Thoracic aorta (tissue), 2 donors: ENCODE measurements at regions not wholly inside any gene's neighbourhood (a gene's known extent, or its start where the extent isn't known, plus 50 kb on each side); places are given as distances from the start of the nearest gene placed in this dataset.

Experiments
- ATAC-seq: fragments of 150-250 bp; one replicate; pipeline ENCODE4 v1.8.0; 2017; ENCODE audit warnings: low read depth; ENCODE audit not compliant: insufficient number of reproducible peaks, low FRiP score
- DNase-seq: peaks from one replicate; pipeline ENCODE4 v3.0.0-alpha.2; 2020; ENCODE audit warnings: low spot score
- H3K27ac ChIP-seq, 2 donors: fragments of 200-600 bp; sonication (generic); 1 replicate in 1 of 2; 2 replicates in 1 of 2; pipeline ENCODE4 v1.5.1; 2016; ENCODE audit warnings: mild to moderate bottlenecking in 2 of 2, moderate library complexity in 2 of 2
- H3K27me3 ChIP-seq: fragments of 200-600 bp; sonication (generic); replicated peaks from 2 replicates; pipeline ENCODE4 v1.6.0; 2016; ENCODE audit warnings: mild to moderate bottlenecking; ENCODE audit not compliant: insufficient read depth
- H3K36me3 ChIP-seq: fragments of 200-600 bp; sonication (generic); one replicate; pipeline ENCODE4 v1.5.1; 2016
- H3K4me1 ChIP-seq, 2 donors: fragments of 200-600 bp; sonication (generic); 1 replicate in 1 of 2; 2 replicates in 1 of 2; pipeline versions ENCODE4 v1.5.1 to v1.6.0; 2016; ENCODE audit warnings: low read depth in 2 of 2, mild to moderate bottlenecking in 1 of 2; ENCODE audit not compliant: control insufficient read depth in 1 of 2
- H3K4me3 ChIP-seq: fragments of 200-600 bp; sonication (generic); 2 replicates; pipeline ENCODE4 v1.5.1; 2016; ENCODE audit warnings: mild to moderate bottlenecking
- H3K9me3 ChIP-seq: fragments of 200-600 bp; sonication (generic); 2 replicates; pipeline ENCODE4 v1.5.1; 2016
- TF ChIP-seq, protein P1 (sequence below): fragments of 200-600 bp; sonication (generic); IDR thresholded peaks from one replicate; pipeline ENCODE4 v1.5.1; 2019; ENCODE audit warnings: antibody characterized with exemption

DNA sequence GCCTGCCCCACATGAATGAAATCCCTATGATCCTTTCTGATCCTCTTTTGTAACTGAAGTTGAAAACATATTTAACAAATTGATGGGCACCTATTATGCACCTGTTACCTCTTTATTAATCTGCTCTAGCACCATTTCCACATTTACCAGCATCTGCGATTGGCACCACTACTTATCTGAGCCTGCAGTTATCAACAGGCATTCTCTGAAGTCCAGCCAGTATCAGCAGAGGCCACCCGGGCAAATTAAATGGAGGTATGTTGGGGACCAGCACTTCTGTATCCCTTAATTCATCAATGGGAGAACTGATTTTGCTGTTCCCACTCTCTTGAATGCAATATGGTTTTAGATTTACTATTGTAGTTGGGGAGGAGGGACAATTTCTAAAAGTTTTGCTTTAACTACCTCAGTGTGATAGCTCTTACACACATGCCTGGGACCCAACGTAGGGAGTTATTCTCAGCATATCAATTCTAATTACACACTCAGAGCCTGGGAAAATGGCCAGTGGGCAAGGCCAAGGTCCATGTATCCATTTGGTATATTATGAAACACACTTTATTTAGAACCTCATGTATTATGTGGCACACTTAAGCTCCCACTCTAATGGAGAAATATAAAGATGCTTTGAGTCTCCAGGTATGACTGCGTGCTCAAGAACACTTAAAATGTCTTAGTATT, 1927.1 kb upstream of the PCDH7 start:
- H3K4me3 ChIP-seq, result no peak overlapping the region
- no peak for ATAC-seq
- H3K36me3 ChIP-seq, result no peaks in the 10 kb centered on the region
- no peaks in the 10 kb centered on the region for H3K27me3 ChIP-seq
- H3K9me3 ChIP-seq, result no peaks in the 10 kb centered on the region
- DNase-seq, result no peak
- TF ChIP-seq, protein P1, sequence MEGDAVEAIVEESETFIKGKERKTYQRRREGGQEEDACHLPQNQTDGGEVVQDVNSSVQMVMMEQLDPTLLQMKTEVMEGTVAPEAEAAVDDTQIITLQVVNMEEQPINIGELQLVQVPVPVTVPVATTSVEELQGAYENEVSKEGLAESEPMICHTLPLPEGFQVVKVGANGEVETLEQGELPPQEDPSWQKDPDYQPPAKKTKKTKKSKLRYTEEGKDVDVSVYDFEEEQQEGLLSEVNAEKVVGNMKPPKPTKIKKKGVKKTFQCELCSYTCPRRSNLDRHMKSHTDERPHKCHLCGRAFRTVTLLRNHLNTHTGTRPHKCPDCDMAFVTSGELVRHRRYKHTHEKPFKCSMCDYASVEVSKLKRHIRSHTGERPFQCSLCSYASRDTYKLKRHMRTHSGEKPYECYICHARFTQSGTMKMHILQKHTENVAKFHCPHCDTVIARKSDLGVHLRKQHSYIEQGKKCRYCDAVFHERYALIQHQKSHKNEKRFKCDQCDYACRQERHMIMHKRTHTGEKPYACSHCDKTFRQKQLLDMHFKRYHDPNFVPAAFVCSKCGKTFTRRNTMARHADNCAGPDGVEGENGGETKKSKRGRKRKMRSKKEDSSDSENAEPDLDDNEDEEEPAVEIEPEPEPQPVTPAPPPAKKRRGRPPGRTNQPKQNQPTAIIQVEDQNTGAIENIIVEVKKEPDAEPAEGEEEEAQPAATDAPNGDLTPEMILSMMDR, result no peak
- H3K27ac ChIP-seq, result no peak overlapping the region
- no peaks in the 10 kb centered on the region for H3K4me1 ChIP-seq

DNA sequence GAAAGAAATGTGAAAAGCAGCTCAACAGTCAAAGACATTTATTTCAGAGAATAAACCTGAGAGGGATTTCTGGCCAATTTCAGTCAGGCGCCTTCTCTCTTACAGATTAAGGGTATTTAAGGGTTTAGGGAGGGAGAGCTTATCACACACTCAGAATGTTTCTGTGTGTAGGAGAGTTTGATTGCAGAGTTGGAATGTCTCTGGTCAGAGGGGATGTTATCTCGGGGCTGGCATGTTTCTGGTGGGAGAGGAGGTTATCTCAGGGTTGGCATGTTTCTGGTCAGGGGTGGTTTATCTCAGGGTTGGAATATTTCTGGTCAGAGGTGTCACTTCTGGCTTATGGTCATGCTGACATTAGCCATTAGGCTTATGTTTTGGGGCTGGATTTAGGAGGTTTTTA, 1920.5 kb upstream of the PCDH7 start:
- Histone ChIP-seq H3K27ac (no peak overlapping the region), H3K27me3 (no peaks in the 10 kb centered on the region), H3K4me3 (no peak overlapping the region), H3K4me1 (no peaks in the 10 kb centered on the region), H3K36me3 (no peaks in the 10 kb centered on the region), H3K9me3 (no peaks in the 10 kb centered on the region)
- ATAC-seq (no peak), DNase-seq (no peak)
- TF ChIP-seq, protein P1, result no peak

DNA sequence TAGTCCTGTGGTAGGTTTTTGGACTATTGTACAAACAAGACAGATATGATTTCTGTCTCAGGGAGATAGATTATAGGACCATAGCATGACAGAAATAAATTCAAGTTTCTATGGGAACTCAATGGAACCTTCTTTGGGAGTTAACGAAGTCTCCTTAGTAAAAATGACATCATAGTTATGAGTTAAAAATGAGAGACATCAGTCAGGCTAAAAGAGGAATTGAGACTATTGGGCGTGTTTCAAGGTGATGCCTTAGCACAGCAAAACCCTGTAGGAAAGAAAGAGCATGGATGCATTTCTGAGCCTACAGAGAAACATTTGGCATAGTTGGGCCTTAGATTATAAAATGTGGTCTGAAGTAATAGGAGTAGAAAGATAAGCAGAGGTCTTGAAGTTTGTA, 1909.1 kb upstream of the PCDH7 start:
- Histone ChIP-seq H3K27me3 (no peaks in the 10 kb centered on the region), H3K9me3 (no peaks in the 10 kb centered on the region), H3K27ac (no peak overlapping the region), H3K4me3 (no peak overlapping the region), H3K4me1 (no peaks in the 10 kb centered on the region), H3K36me3 (no peaks in the 10 kb centered on the region)
- ATAC-seq (no peak), DNase-seq (no peak)
- TF ChIP-seq, protein P1, result no peak

DNA sequence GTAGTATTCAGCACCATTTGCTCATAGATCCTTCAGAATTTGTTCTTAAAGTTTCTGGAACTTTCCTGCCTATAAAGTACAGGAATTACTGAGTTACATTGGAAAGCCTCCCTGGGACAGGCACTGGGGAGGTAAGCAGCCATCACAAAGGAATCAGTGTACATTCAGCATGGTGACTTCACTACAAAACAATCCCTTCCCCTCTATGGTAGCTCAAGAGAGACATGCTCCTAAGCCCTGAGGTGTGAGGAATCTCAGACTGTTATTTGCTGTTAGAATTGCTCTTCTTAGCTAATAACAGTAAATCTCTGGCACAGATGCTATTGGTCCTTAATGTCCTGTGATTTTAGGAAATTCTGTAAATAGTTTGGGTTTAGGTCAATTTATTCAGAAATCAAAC, 1898.0 kb upstream of the PCDH7 start:
- ATAC-seq (no peak), DNase-seq (no peak)
- H3K4me3 ChIP-seq, result no peak overlapping the region
- no peaks in the 10 kb centered on the region for H3K27me3 ChIP-seq
- H3K27ac ChIP-seq, result no peak overlapping the region
- H3K9me3 ChIP-seq, result no peaks in the 10 kb centered on the region
- TF ChIP-seq, protein P1, result no peak
- H3K36me3 ChIP-seq, result no peaks in the 10 kb centered on the region
- H3K4me1 ChIP-seq, result no peaks in the 10 kb centered on the region

DNA sequence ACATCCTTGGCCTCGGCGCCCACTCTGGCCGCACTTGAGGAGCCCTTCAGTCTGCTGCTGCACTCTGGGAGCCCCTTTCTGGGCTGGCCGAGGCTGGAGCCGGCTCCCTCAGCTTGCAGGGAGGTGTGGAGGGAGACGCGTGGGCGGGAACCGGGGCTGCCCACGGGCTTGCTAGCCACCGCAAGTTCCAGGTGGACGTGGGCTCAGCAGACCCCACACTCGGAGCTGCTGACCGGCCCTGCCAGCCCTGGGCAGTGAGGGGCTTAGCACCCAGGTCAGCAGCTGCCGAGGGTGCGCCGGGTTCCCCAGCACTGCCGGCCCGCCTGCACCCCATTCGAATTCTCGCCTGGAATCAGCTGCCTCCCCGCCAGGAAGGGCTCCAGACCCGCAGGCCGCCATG, 1892.3 kb upstream of the PCDH7 start:
- DNase-seq (no peak), ATAC-seq (no peak)
- TF ChIP-seq, protein P1, result no peak
- H3K4me1 ChIP-seq, result no peaks in the 10 kb centered on the region
- H3K4me3 ChIP-seq, result no peak overlapping the region
- no peak overlapping the region for H3K27ac ChIP-seq
- no peaks in the 10 kb centered on the region for H3K36me3 ChIP-seq
- no peaks in the 10 kb centered on the region for H3K9me3 ChIP-seq
- H3K27me3 ChIP-seq, result no peaks in the 10 kb centered on the region
